Dendritic cell treated with granulocyte-macrophage colony-stimulating factor and Interleukin-4, amounts not matched to agents 40 ng/mL and 50 ng/mL, for 4 days (primary cell): ENCODE measurements at regions not wholly inside any gene's neighbourhood (a gene's known extent, or its start where the extent isn't known, plus 50 kb on each side); places are given as distances from the start of the nearest gene placed in this dataset.
"Not testable (repeated sequence)": the region's sequence is repeated elsewhere in the genome, so short reads cannot be mapped to it uniquely, and the experiment has no call there.

Experiments
- H3K27ac Mint-ChIP-seq: one replicate; pipeline ENCODE4 v1.8.0; 2022; ENCODE audit warnings: mild to moderate bottlenecking, mixed read lengths
- H3K27me3 Mint-ChIP-seq: one replicate; pipeline ENCODE4 v1.8.0; 2022; ENCODE audit warnings: mild to moderate bottlenecking, mixed read lengths
- H3K36me3 Mint-ChIP-seq: one replicate; pipeline ENCODE4 v1.8.0; 2022; ENCODE audit warnings: low read depth, mixed read lengths
- H3K4me1 Mint-ChIP-seq: one replicate; pipeline ENCODE4 v1.8.0; 2022; ENCODE audit warnings: low read depth, mixed read lengths
- H3K4me3 Mint-ChIP-seq: one replicate; pipeline ENCODE4 v1.8.0; 2022; ENCODE audit warnings: mild to moderate bottlenecking, moderate library complexity, mixed read lengths
- H3K9me3 Mint-ChIP-seq: one replicate; pipeline ENCODE4 v1.8.0; 2022; ENCODE audit warnings: mixed read lengths
- intact Hi-C: fragments of 100-400 bp; cut with micrococcal nuclease; formaldehyde crosslinking; loops from one replicate; pipeline ENCODE4 v1.15.0; 2022

- Mint-ChIP-seq H3K4me1 (peaks cover 6% of the 10 kb centered on the region), H3K4me3 (no peak overlapping the region), H3K36me3 (no peaks in the 10 kb centered on the region), H3K27me3 (peaks cover 99% of the 10 kb centered on the region), H3K9me3 (peaks cover 14% of the 10 kb centered on the region), H3K27ac (no peak overlapping the region)
- intact Hi-C loops: no loop called here
Measured at GRCh38 chr6:28772480-28773381, 151.1 kb downstream of the TRIM27 start.

- H3K27ac Mint-ChIP-seq: no peak overlapping the region
- peaks cover 6% of the 10 kb centered on the region for H3K4me1 Mint-ChIP-seq
- peaks cover 14% of the 10 kb centered on the region for H3K9me3 Mint-ChIP-seq
- intact Hi-C loops: no loop called here
- no peaks in the 10 kb centered on the region for H3K36me3 Mint-ChIP-seq
- no peak overlapping the region for H3K4me3 Mint-ChIP-seq
- H3K27me3 Mint-ChIP-seq: peaks cover 99% of the 10 kb centered on the region
Measured at GRCh38 chr6:28774292-28775051, 149.3 kb downstream of the TRIM27 start.

- Mint-ChIP-seq H3K4me1 (peaks cover 6% of the 10 kb centered on the region), H3K4me3 (no peak overlapping the region), H3K9me3 (peaks cover 14% of the 10 kb centered on the region), H3K27ac (no peak overlapping the region), H3K36me3 (no peaks in the 10 kb centered on the region), H3K27me3 (peaks cover 99% of the 10 kb centered on the region)
- intact Hi-C loops: no loop called here
Measured at GRCh38 chr6:28775052-28775376, 148.8 kb downstream of the TRIM27 start.

GRCh38 chr6:28775405-28776129, 148.2 kb downstream of the TRIM27 start:
- peaks cover 6% of the 10 kb centered on the region for H3K4me1 Mint-ChIP-seq
- peaks cover 14% of the 10 kb centered on the region for H3K9me3 Mint-ChIP-seq
- no peaks in the 10 kb centered on the region for H3K36me3 Mint-ChIP-seq
- no peak overlapping the region for H3K4me3 Mint-ChIP-seq
- intact Hi-C loops: no loop called here
- H3K27ac Mint-ChIP-seq: no peak overlapping the region
- peaks cover 99% of the 10 kb centered on the region for H3K27me3 Mint-ChIP-seq

GRCh38 chr6:28776269-28777146, 147.3 kb downstream of the TRIM27 start:
- Mint-ChIP-seq H3K36me3 (no peaks in the 10 kb centered on the region), H3K4me1 (peaks cover 7% of the 10 kb centered on the region), H3K4me3 (no peak overlapping the region), H3K27ac (no peak overlapping the region), H3K27me3 (peaks cover 96% of the 10 kb centered on the region), H3K9me3 (peaks cover 15% of the 10 kb centered on the region)
- intact Hi-C loops: no loop called here

GRCh38 chr6:28777147-28777461, 146.7 kb downstream of the TRIM27 start:
- H3K36me3 Mint-ChIP-seq: no peaks in the 10 kb centered on the region
- H3K4me1 Mint-ChIP-seq: peaks cover 13% of the 10 kb centered on the region
- peaks cover 21% of the 10 kb centered on the region for H3K9me3 Mint-ChIP-seq
- no peak overlapping the region for H3K4me3 Mint-ChIP-seq
- peaks cover 96% of the 10 kb centered on the region for H3K27me3 Mint-ChIP-seq
- intact Hi-C loops: no loop called here
- H3K27ac Mint-ChIP-seq: no peak overlapping the region

- Mint-ChIP-seq H3K4me3 (no peak overlapping the region), H3K27ac (no peak overlapping the region), H3K9me3 (peaks cover 23% of the 10 kb centered on the region)
Measured at GRCh38 chr6:28782113-28782673, 141.6 kb downstream of the TRIM27 start.

GRCh38 chr6:28785962-28786679, 137.7 kb downstream of the TRIM27 start:
- Mint-ChIP-seq H3K9me3 (peaks cover 32% of the 10 kb centered on the region), H3K4me1 (peaks cover 18% of the 10 kb centered on the region), H3K27me3 (peaks cover 96% of the 10 kb centered on the region), H3K4me3 (no peak overlapping the region), H3K36me3 (no peaks in the 10 kb centered on the region), H3K27ac (no peak overlapping the region)
- intact Hi-C loops: no loop called here

More at GRCh38 chr6:28782113-28782673, 141.6 kb downstream of the TRIM27 start:
- Mint-ChIP-seq H3K36me3 (no peaks in the 10 kb centered on the region), H3K4me1 (peaks cover 10% of the 10 kb centered on the region), H3K27me3 (peaks cover 91% of the 10 kb centered on the region)
- intact Hi-C loops: no loop called here

- peaks cover 11% of the 10 kb centered on the region for H3K9me3 Mint-ChIP-seq
- intact Hi-C loops: no loop called here
- peaks cover 93% of the 10 kb centered on the region for H3K27me3 Mint-ChIP-seq
- H3K4me3 Mint-ChIP-seq: no peak overlapping the region
- no peaks in the 10 kb centered on the region for H3K36me3 Mint-ChIP-seq
- H3K27ac Mint-ChIP-seq: no peak overlapping the region
- peaks cover 8% of the 10 kb centered on the region for H3K4me1 Mint-ChIP-seq
Measured at GRCh38 chr6:28789553-28790083, 134.2 kb downstream of the TRIM27 start.

GRCh38 chr6:28791002-28791383, 132.8 kb downstream of the TRIM27 start:
- peaks cover 8% of the 10 kb centered on the region for H3K4me1 Mint-ChIP-seq
- no peak overlapping the region for H3K4me3 Mint-ChIP-seq
- H3K27ac Mint-ChIP-seq: no peak overlapping the region
- peaks cover 95% of the 10 kb centered on the region for H3K27me3 Mint-ChIP-seq
- H3K36me3 Mint-ChIP-seq: no peaks in the 10 kb centered on the region
- peaks cover 9% of the 10 kb centered on the region for H3K9me3 Mint-ChIP-seq
- intact Hi-C loops: no loop called here

- H3K27me3 Mint-ChIP-seq: peaks cover 87% of the 10 kb centered on the region
- H3K9me3 Mint-ChIP-seq: peaks cover 5% of the 10 kb centered on the region
- no peak overlapping the region for H3K4me3 Mint-ChIP-seq
- H3K4me1 Mint-ChIP-seq: peaks cover 6% of the 10 kb centered on the region
- H3K27ac Mint-ChIP-seq: no peak overlapping the region
- H3K36me3 Mint-ChIP-seq: no peaks in the 10 kb centered on the region
- intact Hi-C loops: no loop called here
Measured at GRCh38 chr6:28794175-28795002, 129.4 kb downstream of the TRIM27 start.

- H3K27ac Mint-ChIP-seq, H3K9me3 Mint-ChIP-seq, H3K36me3 Mint-ChIP-seq, H3K4me1 Mint-ChIP-seq, intact Hi-C loops, H3K4me3 Mint-ChIP-seq: not testable (repeated sequence)
- H3K27me3 Mint-ChIP-seq: peaks cover 79% of the 10 kb centered on the region
Measured at GRCh38 chr6:28800647-28801046, 123.1 kb downstream of the TRIM27 start.
